Erythroblast (primary cell): ENCODE measurements at regions not wholly inside any gene's neighbourhood (a gene's known extent, or its start where the extent isn't known, plus 50 kb on each side); places are given as distances from the start of the nearest gene placed in this dataset.

Source experiments
- GATA1 ChIP-seq: IDR thresholded peaks from 2 replicates; pipeline ENCODE4 v1.6.1; 2011; ENCODE audit warnings: low read depth, mild to moderate bottlenecking, control low read depth, low read length, moderate library complexity
- POLR2A ChIP-seq: IDR thresholded peaks from 2 replicates; pipeline ENCODE4 v1.6.1; 2011; ENCODE audit warnings: mild to moderate bottlenecking, low read length

DNA sequence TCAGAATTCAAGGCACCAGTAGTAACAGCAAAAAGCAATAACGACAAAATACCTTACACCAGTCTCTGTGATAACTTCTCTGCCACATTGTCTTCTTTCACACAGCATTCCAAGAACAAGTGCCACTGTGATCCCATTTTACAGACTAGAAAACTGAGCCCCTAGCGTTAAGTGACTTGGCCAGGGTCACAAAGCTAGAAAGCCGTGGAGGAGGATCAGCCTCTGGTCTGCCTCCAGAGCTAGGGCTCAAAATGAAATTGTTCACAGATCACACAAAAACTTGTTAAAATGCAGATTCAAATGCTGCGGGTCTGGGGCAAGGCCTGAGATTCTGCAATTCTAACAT lies 154.1 kb downstream of the FAM114A2 start:
- TF ChIP-seq POLR2A (no peak), GATA1 (no peak)
